ENCODE measurements at regions not wholly inside any gene's neighbourhood (a gene's known extent, or its start where the extent isn't known, plus 50 kb on each side); places are given as distances from the start of the nearest gene placed in this dataset.

DNA sequence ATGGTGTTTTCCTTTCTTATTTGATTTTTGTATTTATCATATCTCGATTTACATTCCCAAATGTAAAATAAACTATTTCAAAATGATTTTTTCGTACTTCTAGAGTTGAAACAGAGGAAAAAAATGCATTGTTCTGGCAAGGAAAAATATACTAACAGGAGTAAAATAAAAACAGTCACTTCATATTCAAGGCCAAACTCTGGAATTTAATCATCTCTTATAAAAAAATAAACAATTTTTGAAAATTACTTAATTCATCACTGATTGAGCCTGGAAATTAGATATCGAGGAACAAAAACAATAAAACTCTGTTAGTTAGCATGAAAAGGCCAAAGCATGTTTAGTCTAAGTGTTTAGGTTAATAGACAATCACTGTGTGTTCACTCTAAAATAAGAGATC, 61.1 kb upstream of the PALM2AKAP2 start:
- DNase-seq (no peak), ATAC-seq (no peak)
- intact Hi-C loops (cut with micrococcal nuclease), result no loop called here

DNA sequence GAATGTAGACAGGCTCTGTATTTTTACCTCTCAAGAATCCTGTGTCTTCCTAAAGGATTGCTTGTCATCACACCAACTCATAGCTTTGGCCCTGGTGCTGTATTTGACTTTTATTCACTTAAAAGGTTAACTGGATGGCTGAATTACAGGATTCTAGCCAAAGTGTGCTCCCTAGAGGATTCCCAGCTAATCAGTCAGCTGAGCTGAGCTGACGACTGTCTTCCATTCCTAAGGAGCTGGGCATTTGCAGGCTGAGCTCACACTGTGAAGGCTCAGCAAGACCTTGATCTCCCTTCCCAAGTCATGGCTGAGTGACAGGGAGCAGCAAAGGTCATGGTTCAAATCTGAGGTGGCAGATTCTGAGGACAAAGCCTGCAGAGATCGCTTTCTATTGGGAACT, 59.0 kb upstream of the PALM2AKAP2 start:
- no peak for ATAC-seq
- intact Hi-C loops (cut with micrococcal nuclease), result no loop called here
- no peak for DNase-seq

DNA sequence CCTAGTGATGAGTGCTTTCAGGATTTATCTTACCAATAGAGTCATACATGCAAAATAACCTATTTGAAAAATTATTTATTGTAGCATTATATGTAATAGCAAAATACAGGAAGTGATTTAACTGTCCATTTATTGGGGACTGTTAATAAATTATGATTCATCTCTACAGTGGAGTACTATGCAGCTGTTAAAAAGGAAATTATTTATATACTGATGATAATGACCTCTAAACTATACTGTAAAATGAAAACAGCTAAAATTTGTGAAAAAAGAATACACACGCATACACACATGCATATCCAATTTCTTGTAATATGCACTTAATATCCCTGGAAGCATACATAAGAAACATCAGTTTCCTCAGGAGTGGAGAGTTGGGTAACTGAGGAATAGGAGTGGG, 58.0 kb upstream of the PALM2AKAP2 start:
- no peak for ATAC-seq
- intact Hi-C loops (cut with micrococcal nuclease), result no loop called here
- DNase-seq, result no peak

DNA sequence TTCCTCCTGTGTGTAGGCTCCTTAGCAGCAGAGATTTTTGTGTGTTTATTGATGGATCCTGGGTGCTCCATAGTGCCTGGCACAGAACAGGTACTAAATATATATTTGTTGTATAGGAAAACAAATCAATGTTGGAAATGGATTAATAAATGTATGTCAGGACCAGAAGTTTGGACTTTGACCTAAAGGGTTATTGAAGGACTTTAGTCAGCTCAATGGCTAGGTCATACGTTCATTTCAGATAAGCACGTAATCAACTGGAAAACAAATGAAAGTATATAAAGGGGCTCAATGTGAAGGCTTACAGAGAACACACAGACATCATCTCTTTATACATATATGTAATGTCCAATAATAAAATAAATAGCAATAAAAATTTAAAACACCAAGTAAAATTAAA, 56.2 kb upstream of the PALM2AKAP2 start:
- DNase-seq, result no peak
- no peak for ATAC-seq

DNA sequence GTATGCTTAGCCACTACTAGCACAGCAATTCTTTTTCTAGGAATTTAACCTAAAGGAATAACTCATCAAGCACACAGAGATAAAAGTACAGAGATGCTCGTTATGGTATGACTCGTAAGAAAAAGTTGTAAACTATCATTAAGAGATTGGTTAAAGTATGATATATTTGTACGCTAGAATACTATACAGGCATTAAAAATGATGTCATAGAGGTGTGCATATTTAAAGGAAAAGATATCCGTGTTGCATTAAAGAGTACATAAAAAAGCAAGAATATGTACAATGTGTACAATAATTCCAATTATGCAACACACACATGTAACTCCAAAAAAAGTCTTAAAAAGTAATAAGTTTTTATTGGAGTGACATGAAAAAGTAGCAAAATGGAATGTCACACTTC, 54.5 kb upstream of the PALM2AKAP2 start:
- ATAC-seq, result no peak
- no peak for DNase-seq
- intact Hi-C loops (cut with micrococcal nuclease), result no loop called here

More for the DNA sequence above, 56.2 kb upstream of the PALM2AKAP2 start:
- intact Hi-C loops (cut with micrococcal nuclease), result no loop called here

DNA sequence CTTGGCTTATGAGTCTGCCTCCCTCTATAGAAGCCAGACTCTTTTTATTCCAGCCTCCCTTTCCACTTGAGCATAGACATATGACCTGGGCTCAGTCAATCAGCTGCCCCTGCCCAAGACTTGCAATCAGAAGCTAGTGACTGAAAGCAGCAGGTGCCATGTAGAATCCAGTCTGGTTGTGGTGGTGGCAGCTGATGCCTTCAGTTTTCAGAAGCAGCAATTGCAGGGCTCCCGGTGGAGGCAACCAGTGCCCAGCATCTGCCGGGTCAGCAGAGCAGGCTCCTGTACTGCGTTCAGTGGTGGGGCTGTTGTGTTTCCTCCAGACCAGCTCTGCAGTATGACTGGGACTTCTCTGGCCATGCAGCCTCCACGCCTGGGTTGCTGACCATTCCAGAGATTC, 53.9 kb upstream of the PALM2AKAP2 start:
- ATAC-seq (no peak), DNase-seq (no peak)
- intact Hi-C loops (cut with micrococcal nuclease), result no loop called here

DNA sequence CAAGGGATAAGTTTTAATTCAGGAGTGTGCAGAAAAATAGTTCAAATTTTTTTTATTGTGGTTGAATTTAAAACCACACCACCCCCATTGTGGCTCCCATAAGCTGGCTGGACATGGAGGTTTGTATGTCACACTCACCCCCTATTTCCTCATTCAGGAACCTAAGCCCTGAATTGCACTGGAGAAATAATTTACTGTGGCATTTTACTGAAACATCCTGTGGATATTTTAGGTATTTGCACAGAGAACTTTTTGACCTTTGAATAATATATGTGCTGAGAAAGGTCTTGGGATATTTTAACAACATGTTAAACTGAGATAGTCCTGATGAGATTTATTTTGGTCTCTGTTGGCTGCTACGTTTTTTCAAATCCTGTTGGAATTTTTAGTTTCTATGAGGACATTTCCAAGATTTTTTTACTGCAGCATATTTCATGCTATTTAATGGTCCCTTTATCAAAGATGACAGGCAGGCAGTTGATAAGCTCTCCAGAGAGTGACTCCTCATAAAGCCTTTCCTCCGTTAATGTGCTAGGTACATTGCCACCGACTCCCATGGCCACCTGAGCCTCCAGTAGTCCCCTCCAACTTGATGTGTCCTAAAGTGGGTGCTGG, 51.2 kb upstream of the PALM2AKAP2 start:
- DNase-seq, result no peak
- intact Hi-C loops (cut with micrococcal nuclease), result no loop called here
- ATAC-seq, result no peak

DNA sequence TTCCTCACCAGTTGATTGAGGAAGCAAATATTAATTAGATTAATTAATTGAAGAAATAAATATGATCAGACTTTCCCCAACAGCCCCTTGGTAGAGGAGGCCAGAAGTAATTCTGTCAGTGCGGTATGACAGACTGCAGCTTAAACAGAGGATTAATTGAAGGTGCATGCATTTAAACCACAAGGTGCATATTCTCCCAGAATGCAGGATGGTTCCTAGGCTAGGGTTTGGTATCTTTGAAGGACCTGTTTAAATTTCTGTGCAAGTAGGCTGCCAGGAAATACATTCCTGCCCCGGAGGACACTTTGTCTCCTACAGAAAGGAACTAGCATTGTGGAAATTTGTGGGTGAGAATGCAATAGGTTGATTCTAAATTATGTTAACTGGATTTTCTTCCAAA, 50.5 kb upstream of the PALM2AKAP2 start:
- ATAC-seq (no peak), DNase-seq (no peak)
- intact Hi-C loops (cut with micrococcal nuclease), result no loop called here
